ENCODE measurements at regions not wholly inside any gene's neighbourhood (a gene's known extent, or its start where the extent isn't known, plus 50 kb on each side); places are given as distances from the start of the nearest gene placed in this dataset.

- TF ChIP-seq POLR2AphosphoS5 (IDR thresholded peaks at IDR 0.05; ENCODE audit: low read depth, low read length): no peak
- TF ChIP-seq CTCF (IDR thresholded peaks at IDR 0.05): no peak
- TF ChIP-seq REST (IDR thresholded peaks at IDR 0.05; ENCODE audit: insufficient read depth in 1 of 2, low read depth in 2 of 2, low read length in 1 of 2): no peak
- TF ChIP-seq SIN3A (IDR thresholded peaks at IDR 0.05; ENCODE audit: borderline replicate concordance, insufficient read depth, low read depth, low read length): no peak
- no peak for TF ChIP-seq TCF7L2 (IDR thresholded peaks at IDR 0.05; ENCODE audit: low read depth, low read length)
These were observed 111.5 kb upstream of the CDH4 start for GRCh38 chr20:61140576-61140975.

Data from Panc1 (cell line).